Nucleus accumbens (tissue), 56 donors: ENCODE measurements at regions not wholly inside any gene's neighbourhood (a gene's known extent, or its start where the extent isn't known, plus 50 kb on each side); places are given as distances from the start of the nearest gene placed in this dataset.

Experiments used
- DNase-seq, 56 donors: peaks; one replicate each; lab custom pipeline; 2025; lab: John Stamatoyannopoulos, UW

- no peak for DNase-seq
Observed at GRCh38 chr17:5635949-5636348, 51.6 kb upstream of the NLRP1 start.

DNA sequence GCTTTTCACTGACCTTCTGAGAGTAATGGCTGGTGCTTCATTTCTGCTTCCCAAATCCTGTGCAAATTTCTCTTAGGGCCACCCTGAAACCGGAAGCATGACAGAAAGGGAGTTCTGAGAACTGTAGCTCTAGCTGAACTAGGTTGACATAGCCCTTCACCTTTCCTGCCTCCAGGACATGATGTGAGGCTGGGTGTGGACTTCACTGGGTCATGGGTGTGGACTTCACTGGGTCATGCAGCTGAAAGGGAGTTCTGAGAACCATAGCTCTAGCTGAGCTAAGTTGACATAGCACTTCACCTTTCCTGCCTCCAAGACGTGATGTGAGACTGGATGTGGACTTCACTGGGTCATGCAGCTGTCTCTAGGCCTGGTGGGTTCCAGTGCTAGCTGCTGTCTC, 54.3 kb upstream of the NLRP1 start:
- DNase-seq = no peak

GRCh38 chr17:5640726-5641125, 56.4 kb upstream of the NLRP1 start:
- DNase-seq = no peak

DNA sequence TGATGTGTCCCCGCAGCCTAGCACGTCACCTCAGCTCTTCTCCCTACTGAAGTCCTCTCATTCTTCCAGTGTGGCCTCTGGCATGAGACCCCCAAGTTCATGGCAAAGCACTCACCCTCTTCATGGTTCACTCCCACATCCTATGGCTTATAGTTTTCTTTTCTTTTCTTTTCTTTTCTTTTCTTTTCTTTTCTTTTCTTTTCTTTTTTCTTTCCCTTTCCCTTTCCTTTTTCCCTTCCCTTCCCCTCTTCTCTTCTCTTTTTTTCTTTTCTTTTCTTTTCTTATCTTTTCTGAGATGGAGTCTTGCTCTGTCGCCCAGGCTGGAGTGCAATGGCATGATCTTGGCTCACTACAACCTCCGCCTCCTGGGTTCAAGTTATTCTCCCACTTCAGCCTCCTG, 58.4 kb upstream of the NLRP1 start:
- DNase-seq = no peak

DNA sequence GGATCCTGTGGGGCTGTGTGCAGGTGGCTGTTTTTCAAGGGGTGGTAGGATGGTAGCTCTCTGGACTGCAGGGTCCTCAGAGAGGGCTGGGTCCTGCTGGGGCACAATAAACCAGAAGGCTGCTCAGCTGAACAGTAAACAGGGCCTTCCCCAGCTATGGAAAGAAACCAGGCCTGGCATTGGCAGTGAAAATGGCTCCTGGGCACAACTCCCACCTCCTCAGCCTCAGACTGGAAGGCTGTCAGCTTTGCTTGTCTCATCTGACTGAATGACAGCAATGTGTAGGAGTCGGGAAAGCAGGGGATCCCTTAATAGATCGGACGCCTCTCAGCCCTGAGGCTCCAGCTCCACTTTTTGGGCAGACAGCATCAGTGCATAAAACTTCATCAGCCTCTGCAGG, 59.8 kb upstream of the NLRP1 start:
- DNase-seq = peak in 6 of 56 donors; percentile 3 to 25 (median 15)

GRCh38 chr17:5651348-5651747, 67.0 kb upstream of the NLRP1 start:
- no peak for DNase-seq

DNA sequence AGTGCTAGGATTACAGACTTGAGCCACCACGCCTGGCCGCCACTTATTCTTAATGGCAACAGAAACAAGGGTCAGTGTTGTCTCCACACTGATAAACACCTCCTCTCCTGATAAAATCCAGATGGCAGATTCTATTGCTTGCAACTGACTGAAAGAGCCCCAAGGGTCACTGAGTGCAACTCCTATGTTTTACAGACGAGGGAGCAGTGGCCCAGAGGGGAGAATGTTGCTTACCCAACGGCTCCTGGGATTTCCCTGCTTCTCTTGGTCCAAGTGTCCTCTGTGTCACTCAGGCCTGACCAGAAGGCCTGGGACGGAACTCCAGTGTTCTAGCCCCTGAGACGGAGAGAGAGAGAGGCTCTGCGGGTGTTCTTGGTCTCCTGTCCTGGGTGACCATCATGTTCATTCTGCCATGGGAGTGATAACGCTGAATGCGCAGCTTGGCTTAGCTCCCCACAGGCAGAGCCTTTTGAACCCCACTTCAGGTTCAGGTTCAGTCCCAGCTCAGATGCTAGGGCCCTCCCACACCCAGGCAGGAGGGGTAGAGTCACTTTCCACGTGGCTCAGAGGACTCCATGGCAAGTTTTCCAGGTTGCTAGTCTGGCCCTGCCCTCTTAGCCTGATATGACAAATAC, 77.3 kb upstream of the NLRP1 start:
- DNase-seq = no peak

- no peak for DNase-seq
Observed at GRCh38 chr17:5662409-5663085, 78.2 kb upstream of the NLRP1 start.

DNA sequence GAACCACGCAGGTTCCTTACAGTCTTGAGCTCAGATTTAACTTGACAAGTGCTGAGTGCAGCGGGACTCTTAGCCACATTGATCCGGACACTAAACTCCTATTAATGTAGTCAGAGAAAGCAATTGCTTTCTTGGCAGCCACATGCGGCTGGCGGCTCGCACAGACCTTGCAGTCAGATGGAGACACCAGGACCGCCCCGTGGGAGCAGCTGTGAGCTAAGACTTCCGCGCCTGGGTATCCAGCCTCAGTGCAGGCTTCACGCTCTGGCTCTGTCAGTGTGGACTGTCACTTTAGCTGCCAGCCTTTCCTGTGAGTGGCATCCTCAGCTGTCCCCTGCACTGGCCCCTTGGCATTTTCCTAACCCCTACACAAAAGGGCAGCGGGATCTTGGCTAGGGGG, 80.9 kb upstream of the NLRP1 start:
- DNase-seq = peak in 11 of 56 donors; percentile 1 to 26 (median 14)

DNA sequence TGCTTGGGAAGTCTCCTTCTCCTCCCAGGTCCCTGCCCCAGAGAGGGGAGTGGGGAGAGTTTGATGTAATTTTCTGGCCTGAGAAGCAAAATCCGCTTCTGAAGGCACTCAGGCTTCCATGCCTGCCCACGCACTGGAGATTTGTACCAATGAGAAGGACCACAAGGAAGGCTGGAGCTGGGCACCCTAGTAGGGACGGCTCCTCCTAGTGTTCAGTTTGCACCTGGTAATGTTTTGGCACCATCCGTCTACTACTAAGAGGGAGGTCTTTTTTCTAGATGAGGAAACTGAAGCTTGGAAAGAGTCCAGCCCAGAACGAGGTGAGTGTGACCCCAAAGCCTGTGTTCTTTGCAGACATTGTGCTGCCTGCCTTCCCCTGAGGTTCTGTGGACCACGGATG, 83.6 kb upstream of the NLRP1 start:
- no peak for DNase-seq

GRCh38 chr17:5668557-5669138, 84.3 kb upstream of the NLRP1 start:
- no peak for DNase-seq

DNA sequence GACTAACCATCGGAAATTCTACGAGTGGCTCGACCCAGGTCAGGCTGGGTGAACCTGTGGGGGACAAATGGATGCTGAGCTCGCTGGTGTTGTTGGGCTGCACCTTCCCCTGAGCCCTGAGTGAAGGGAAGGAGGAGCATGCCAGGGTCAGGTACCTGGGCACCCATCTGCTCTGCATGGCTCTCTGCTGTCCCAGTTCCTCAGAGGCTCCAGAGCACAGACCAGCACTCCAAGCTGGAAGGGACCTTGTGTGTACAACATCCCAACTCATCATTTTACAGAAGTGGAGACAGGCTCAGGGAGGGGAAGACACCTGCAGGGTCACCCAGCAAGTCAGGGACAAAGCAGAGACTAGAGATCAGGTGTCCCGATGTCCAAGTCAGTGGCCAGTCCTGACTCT, 84.9 kb upstream of the NLRP1 start:
- DNase-seq = no peak

DNA sequence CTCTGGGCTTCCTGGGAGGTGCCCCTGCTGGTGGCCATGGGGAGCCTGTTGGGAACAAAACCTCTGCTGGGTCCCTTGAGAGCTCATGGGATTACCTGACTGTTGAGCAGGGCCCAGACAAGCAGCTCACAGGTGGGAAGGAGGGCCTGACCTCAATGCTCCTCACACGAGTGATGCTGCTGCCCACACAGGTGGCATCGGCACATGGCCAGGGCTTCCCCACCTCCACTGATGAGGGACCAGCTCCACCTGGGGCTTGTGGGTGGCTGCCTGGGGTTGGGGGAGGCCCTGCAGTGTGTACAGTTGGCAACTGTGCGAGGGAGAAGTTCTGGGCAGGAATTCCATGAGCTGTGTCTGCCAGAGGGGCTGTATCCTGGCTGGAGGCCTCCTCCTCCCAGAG, 87.8 kb upstream of the NLRP1 start:
- no peak for DNase-seq

GRCh38 chr17:5672815-5673430, 88.6 kb upstream of the NLRP1 start:
- DNase-seq = no peak

DNA sequence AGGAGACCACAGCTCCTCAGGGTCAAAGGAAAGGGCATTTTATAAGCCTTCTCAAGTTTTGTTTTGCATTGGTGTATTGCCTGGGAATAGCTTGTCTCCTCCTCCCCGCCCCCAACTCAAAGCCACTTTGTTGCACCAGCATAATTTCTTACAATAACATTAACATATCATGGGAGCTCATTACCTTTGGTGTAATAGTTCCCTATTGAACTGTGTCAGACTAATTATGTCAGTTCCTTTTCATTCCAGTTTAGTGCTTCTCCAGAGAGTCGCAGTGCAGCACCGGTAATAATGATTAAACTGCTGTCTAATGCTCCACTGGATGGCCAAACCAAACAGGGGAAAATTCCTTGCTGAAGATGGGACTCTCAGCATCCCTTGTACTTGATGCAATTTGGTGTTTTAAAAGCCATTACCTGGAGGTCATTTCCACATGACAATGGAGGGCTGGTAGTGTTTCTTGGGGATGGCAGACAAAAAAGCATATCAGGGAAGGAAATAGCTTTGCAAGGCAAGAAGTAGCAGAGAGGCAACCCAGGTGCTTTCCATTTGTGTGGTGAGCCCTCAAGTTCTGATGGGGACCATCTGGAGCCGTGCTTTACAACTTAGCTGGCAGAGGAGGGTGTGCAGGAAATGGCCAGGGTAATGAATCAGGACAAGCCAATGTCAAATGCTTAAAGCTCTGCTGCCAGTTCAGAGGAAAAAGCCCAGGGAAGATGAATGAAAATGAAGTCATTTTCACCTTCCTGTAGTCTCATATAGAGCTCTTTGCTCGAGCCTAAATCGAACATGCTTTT, 91.5 kb upstream of the NLRP1 start:
- no peak for DNase-seq

DNA sequence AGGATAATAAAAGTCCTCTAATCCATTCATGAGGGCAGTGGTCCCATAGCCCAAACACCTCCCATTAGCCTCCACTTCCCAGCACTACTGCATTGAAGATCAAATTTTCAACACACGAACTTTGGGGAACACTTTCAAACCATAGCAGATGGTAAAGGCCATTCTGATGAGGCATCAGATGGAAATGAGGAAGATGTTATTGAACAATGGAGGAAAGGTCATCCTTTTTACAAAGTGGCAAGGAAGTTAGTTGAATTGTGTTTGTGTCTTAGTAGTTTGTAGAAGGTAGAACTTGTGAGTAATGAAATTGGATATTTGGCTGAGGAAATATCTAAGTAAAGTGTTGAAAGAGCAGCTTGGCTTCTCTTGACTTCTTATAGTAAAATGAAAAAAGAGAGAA, 93.3 kb upstream of the NLRP1 start:
- DNase-seq = no peak

DNA sequence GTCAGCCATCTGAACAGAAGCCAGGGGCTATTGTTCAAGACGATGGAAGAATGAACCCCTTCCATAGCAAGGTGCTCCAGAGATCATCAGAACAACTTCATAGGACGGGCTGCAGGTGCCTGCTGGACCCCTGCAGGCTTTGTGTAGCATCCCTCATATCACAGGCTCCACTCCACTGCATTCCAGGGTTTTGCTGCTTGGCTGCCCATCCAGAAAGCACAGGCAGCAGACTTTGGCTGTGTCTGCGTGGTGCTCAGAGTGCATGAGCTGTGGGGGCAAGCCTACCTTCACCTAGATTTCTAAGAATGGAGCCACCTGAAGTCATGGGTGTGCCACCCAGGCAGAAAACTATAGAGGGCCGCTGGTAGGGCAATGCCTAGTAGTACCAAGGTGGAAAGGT, 93.9 kb upstream of the NLRP1 start:
- no peak for DNase-seq

DNA sequence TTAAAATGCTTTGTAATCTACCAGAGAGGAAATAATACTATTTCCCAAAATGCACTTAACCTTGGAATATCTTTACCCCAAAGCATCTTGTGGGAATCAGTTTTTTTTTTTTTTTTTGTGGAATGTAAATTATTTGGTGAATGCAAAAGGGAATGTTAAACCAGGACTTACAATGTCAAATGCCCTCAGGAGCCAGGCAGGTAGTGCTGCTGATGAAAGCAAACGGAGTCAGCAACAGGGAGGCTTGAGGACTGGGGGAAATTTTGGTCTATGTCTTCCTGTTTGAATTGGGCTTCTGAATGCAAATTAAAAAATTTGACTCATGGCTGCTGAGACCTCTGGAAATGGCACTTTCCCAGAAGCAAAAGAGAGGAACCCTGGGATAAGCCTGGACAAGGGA, 96.5 kb upstream of the NLRP1 start:
- DNase-seq = no peak

- DNase-seq = no peak
Observed at GRCh38 chr17:5683241-5683640, 98.9 kb upstream of the NLRP1 start.

GRCh38 chr17:5686074-5686635, 101.8 kb upstream of the NLRP1 start:
- DNase-seq = no peak

DNA sequence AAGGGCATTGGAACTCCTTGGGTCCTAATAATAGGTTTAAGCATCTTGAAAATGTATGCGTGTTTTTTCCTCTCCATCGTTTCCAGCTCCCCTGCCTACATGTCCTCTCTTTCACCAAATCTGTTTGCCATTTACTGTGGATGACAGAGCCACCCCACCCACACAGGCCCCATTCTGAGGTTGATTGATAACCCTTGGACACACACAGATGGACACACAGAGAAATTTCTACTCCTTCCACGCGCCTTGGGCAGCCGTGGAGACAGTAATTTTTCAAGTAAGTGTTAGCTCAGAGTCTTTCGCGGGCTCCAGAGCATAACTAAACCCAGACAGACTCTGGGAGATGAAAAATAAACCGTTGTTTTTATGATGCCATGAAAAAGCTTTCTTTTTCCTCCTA, 103.3 kb upstream of the NLRP1 start:
- DNase-seq = no peak
